ENCODE measurements at regions not wholly inside any gene's neighbourhood (a gene's known extent, or its start where the extent isn't known, plus 50 kb on each side); places are given as distances from the start of the nearest gene placed in this dataset.

- no peak for TF ChIP-seq YY1 (IDR thresholded peaks at IDR 0.05; ENCODE audit: insufficient read depth, insufficient read length)
- TF ChIP-seq SUZ12 (IDR thresholded peaks at IDR 0.05; ENCODE audit: extremely low read depth, insufficient read depth, insufficient read length) = no peak
Observed at GRCh38 chr2:75894170-75894569, 183.5 kb upstream of the GCFC2 start.

Data from NT2/D1 (cell line).